Stimulated activated memory B cell treated with anti-CD40 and anti-IgM and Interleukin-4, amounts not matched to agents 10 μg/mL and 1 μg/mL and 100 μg/mL, for 72 hours (primary cell): ENCODE measurements at regions not wholly inside any gene's neighbourhood (a gene's known extent, or its start where the extent isn't known, plus 50 kb on each side); places are given as distances from the start of the nearest gene placed in this dataset.
"Not testable (repeated sequence)": the region's sequence is repeated elsewhere in the genome, so short reads cannot be mapped to it uniquely, and the experiment has no call there.

Source experiments
- ATAC-seq: fragments of 150-1000 bp; cut with Tn5 transposase; 2 replicates; pipeline ENCODE4 v1.10.0; 2021
- H3K27ac Mint-ChIP-seq: one replicate; pipeline ENCODE4 v1.8.0; 2022; ENCODE audit warnings: mild to moderate bottlenecking, mixed read lengths
- H3K27me3 Mint-ChIP-seq: one replicate; pipeline ENCODE4 v1.8.0; 2022; ENCODE audit warnings: mixed read lengths
- H3K36me3 Mint-ChIP-seq: one replicate; pipeline ENCODE4 v1.8.0; 2022; ENCODE audit warnings: mixed read lengths
- H3K4me1 Mint-ChIP-seq: one replicate; pipeline ENCODE4 v1.8.0; 2022; ENCODE audit warnings: mixed read lengths
- H3K4me3 Mint-ChIP-seq: one replicate; pipeline ENCODE4 v1.8.0; 2022; ENCODE audit warnings: mild to moderate bottlenecking, moderate library complexity, mixed read lengths
- H3K9me3 Mint-ChIP-seq: one replicate; pipeline ENCODE4 v1.8.0; 2022; ENCODE audit warnings: mixed read lengths

- not testable (repeated sequence) for H3K9me3 Mint-ChIP-seq, H3K4me3 Mint-ChIP-seq, H3K36me3 Mint-ChIP-seq, H3K27ac Mint-ChIP-seq, H3K4me1 Mint-ChIP-seq, ATAC-seq
- H3K27me3 Mint-ChIP-seq, result peaks cover 29% of the 10 kb centered on the region
These were observed 50.9 kb upstream of the SFSWAP start for GRCh38 chr12:131659976-131660375.

- ATAC-seq, H3K27ac Mint-ChIP-seq, H3K9me3 Mint-ChIP-seq, H3K36me3 Mint-ChIP-seq, H3K4me3 Mint-ChIP-seq, H3K4me1 Mint-ChIP-seq: not testable (repeated sequence)
- H3K27me3 Mint-ChIP-seq, result peaks cover 29% of the 10 kb centered on the region
These were observed 50.5 kb upstream of the SFSWAP start for GRCh38 chr12:131660401-131660800.
